ENCODE measurements at regions not wholly inside any gene's neighbourhood (a gene's known extent, or its start where the extent isn't known, plus 50 kb on each side); places are given as distances from the start of the nearest gene placed in this dataset.

DNA sequence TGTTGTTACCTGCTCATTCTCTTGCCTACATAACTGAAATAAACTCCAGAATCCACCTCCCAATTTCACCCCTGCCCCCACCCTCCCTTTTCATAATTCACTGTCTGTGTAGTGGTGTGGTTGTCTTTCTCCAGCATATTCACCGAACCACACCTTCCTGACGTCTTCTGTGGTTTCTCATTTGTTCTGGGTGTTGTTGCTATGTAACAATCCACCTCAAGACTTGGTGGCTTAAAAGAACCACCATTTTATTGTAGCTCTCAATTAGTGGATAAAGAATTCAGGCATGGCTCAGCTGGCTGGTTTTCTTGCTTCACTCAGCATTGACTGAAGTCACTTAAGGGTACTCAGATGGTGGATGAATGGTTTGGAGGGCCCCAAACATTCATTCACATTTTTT is 229.8 kb downstream of the MAF start:
- DNase-seq = no peak
- Mint-ChIP-seq H3K36me3 (ENCODE audit: low read depth) (no peaks in the 10 kb centered on the region), H3K27ac (no peak overlapping the region), H3K4me3 (no peak overlapping the region), H3K27me3 (peaks cover 6% of the 10 kb centered on the region), H3K4me1 (peaks cover 18% of the 10 kb centered on the region), H3K9me3 (peaks cover 19% of the 10 kb centered on the region)
- no peak for ATAC-seq

DNA sequence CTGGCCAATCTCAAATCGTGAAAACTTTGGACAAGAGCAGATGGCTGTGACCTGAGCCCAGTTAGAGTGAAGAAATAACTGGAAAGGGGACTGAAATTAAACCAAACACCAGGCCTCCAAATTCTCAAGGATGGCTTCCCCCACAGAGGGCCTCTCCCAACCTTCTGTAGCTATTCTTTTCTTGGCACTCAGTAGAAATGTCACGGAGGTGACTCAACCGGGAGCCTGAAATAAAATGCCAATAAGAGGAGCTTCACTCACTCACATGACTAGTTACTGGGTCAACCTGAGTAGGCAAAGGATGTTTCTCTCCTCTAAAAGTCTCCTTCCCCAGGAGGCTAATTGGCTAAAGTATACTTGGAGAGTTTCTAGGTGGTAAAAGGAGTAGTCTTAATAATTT is 230.7 kb downstream of the MAF start:
- DNase-seq = no peak
- Mint-ChIP-seq H3K9me3 (peaks cover 19% of the 10 kb centered on the region), H3K27ac (no peak overlapping the region), H3K4me3 (no peak overlapping the region), H3K27me3 (peaks cover 3% of the 10 kb centered on the region), H3K4me1 (peaks cover 18% of the 10 kb centered on the region), H3K36me3 (ENCODE audit: low read depth) (no peaks in the 10 kb centered on the region)
- ATAC-seq = no peak

DNA sequence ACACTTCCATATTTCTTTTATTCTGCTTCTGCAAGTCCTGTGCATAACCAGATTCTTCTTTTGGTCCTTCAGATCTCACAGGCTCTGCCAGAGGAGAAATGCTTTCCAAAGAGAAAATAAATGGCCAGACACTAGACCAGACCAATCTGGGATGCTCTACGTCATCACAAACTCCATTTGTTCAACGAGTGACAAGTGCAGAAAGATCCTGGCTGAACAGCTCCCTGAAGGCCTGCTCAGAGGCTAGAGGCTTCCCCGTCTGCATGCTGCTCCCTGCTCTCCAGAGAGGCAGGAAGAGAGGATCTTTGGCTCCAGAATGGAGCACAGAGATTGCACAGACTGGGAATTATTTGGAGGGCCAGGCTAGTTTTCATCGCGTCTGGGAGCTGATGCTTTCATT is 232.7 kb downstream of the MAF start:
- Mint-ChIP-seq H3K36me3 (ENCODE audit: low read depth) (no peaks in the 10 kb centered on the region), H3K27ac (no peak overlapping the region), H3K27me3 (peaks cover 11% of the 10 kb centered on the region), H3K4me1 (peaks cover 19% of the 10 kb centered on the region), H3K4me3 (no peak overlapping the region), H3K9me3 (peaks cover 19% of the 10 kb centered on the region)
- DNase-seq = no peak
- no peak for ATAC-seq

DNA sequence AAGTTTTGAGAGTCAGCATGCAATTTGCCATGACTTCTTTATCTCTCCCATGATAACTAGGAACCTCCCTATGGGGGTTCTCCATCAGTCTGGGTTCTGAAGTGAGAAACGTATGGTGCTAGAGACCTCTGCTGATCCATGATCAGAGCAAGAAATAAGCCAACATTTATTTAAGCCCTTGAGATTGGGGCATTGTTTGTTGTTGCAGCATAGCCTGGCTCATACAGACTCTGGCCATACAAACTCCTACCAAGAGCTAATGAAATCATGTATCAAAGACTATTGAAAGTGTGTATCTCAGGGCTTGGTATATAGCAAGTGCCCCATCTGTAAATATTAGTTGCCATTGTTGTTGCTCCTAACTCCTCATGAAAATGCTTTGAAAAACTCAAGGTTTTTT is 233.9 kb downstream of the MAF start:
- ATAC-seq (no peak), DNase-seq (no peak)
- peaks cover 16% of the 10 kb centered on the region for H3K27me3 Mint-ChIP-seq
- no peaks in the 10 kb centered on the region for H3K36me3 Mint-ChIP-seq (ENCODE audit: low read depth)
- no peak overlapping the region for H3K4me3 Mint-ChIP-seq
- H3K4me1 Mint-ChIP-seq = peaks cover 14% of the 10 kb centered on the region
- no peak overlapping the region for H3K27ac Mint-ChIP-seq
- H3K9me3 Mint-ChIP-seq = peaks cover 18% of the 10 kb centered on the region

DNA sequence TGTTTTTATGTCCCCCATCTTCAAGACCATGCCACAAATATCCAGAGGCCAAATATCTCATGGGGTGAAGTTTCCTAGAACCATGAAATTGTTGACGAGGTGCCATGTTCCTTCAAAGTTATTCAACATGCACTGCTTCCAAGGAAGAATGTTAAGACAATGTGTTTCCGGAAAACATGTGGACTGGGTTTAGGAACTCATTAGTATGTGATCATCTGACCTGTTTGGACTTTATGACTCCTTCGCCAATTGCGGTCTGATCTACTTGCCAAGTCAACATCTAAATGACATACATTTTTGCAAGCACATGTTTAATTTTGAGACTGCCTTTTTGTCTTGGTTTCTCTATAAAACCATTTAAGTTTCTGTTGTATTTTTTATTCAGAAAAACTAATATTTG is 234.8 kb downstream of the MAF start:
- H3K4me3 Mint-ChIP-seq = no peak overlapping the region
- no peaks in the 10 kb centered on the region for H3K36me3 Mint-ChIP-seq (ENCODE audit: low read depth)
- H3K27me3 Mint-ChIP-seq = peaks cover 17% of the 10 kb centered on the region
- peaks cover 8% of the 10 kb centered on the region for H3K4me1 Mint-ChIP-seq
- no peak for DNase-seq
- H3K9me3 Mint-ChIP-seq = peaks cover 12% of the 10 kb centered on the region
- no peak overlapping the region for H3K27ac Mint-ChIP-seq
- ATAC-seq = no peak

DNA sequence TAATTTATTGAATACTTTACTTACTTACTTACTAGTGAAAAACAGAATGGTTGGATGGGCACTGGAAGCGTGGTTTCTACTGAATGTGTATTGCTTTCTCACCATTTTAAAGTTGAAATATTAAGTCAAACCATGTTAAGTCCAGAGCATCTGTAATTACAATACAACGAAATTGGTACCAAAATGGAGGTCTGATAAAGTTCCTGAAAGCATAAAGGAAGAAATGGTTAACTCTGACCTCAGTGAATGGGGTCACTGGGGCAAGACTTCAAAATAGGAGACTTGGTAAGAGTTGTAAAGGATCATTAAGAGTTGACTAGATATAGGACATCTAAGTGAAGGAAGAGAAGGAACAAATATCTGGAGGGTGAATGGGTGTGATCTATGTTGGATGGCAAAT is 237.1 kb downstream of the MAF start:
- H3K27me3 Mint-ChIP-seq = peaks cover 21% of the 10 kb centered on the region
- no peak for ATAC-seq
- no peaks in the 10 kb centered on the region for H3K36me3 Mint-ChIP-seq (ENCODE audit: low read depth)
- peaks cover 6% of the 10 kb centered on the region for H3K9me3 Mint-ChIP-seq
- no peak overlapping the region for H3K4me3 Mint-ChIP-seq
- H3K4me1 Mint-ChIP-seq = peaks cover 3% of the 10 kb centered on the region
- no peak overlapping the region for H3K27ac Mint-ChIP-seq
- DNase-seq = no peak

DNA sequence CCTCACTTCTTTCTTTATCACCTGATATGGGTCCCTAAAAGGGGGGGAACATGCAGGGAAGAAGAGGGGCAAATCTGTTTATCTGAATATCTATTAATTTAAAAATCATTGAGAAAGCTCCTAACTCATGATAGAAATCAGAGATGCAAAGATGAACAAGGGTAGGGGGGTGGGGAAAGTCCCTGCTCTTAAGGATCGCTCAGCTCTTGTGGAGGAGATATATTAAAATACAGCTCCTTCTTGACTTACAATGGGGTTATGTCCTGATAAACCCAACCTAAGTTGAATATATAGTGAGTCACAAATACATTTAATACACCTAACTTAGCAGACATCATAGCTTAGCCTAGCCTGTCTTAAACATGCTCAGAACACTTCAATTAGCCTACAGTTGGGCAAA is 237.5 kb downstream of the MAF start:
- no peak for ATAC-seq
- Mint-ChIP-seq H3K27ac (no peak overlapping the region), H3K36me3 (ENCODE audit: low read depth) (no peaks in the 10 kb centered on the region), H3K27me3 (peaks cover 21% of the 10 kb centered on the region), H3K4me1 (peaks cover 3% of the 10 kb centered on the region), H3K9me3 (peaks cover 6% of the 10 kb centered on the region), H3K4me3 (no peak overlapping the region)
- no peak for DNase-seq

DNA sequence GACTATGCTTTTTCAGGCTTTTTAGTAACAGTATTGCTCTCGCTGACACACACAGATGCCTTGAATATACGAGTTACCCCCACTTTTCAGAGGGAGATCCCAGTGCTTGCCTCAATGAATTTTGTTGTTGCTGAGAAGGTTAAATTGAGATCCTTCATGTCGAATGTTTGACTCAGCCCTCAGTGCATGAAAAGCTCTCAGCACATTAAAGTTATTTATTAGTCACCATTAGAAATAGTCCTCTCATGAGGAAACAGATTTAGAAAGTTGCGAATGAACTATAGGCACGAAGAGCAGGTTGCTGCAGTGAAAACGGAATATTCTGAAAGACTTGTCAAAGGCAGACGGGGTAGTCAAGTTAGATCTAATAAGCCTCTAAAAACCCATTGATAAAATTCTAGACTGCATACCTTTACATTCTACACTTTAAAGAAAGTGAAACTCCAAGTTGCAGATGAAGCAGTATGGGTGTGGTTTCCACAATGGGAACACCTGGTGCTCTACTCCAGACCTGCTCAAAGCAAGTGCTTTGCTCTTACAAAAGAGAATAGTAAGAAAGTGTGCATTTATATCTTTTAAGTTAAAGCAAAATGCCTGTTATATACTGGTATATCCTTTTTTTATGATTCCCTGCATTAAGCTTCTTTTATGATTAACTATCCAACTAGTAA is 238.1 kb downstream of the MAF start:
- Mint-ChIP-seq H3K9me3 (peaks cover 6% of the 10 kb centered on the region), H3K27me3 (peaks cover 21% of the 10 kb centered on the region), H3K4me3 (no peak overlapping the region), H3K36me3 (ENCODE audit: low read depth) (no peaks in the 10 kb centered on the region), H3K4me1 (peaks cover 3% of the 10 kb centered on the region), H3K27ac (no peak overlapping the region)
- no peak for DNase-seq
- no peak for ATAC-seq

DNA sequence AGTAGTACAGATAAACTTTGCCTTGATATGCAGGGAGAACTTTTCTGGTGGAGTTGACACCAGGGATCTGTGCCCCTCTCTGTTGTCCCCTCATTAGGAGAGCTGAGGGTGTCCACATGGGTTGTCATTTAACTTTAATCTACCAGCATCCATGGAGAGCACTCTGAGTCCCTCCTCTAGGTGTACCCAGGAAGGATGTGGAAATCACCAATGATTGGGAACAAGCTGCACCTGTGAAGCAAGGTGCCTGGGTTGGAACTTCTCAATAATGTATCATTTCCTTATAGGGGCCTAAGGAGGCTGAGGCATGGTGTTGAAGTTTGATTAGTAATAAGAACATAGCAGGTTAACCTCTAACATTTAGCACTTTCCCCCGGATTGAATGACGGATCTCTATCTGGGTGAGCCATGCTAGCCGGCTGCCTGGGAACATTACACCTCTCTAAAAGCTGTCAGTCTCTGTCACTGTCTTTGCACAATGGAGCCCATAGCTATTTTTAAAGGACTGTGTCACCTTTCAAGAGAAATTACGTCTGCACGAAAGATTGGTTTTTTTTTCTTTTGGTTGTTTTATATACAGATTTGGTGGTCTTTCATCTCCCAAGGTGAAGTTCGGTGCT is 239.3 kb downstream of the MAF start:
- Mint-ChIP-seq H3K36me3 (ENCODE audit: low read depth) (no peaks in the 10 kb centered on the region), H3K4me1 (peaks cover 3% of the 10 kb centered on the region), H3K27ac (no peak overlapping the region), H3K4me3 (no peak overlapping the region), H3K9me3 (no peaks in the 10 kb centered on the region), H3K27me3 (peaks cover 21% of the 10 kb centered on the region)
- no peak for DNase-seq
- no peak for ATAC-seq

DNA sequence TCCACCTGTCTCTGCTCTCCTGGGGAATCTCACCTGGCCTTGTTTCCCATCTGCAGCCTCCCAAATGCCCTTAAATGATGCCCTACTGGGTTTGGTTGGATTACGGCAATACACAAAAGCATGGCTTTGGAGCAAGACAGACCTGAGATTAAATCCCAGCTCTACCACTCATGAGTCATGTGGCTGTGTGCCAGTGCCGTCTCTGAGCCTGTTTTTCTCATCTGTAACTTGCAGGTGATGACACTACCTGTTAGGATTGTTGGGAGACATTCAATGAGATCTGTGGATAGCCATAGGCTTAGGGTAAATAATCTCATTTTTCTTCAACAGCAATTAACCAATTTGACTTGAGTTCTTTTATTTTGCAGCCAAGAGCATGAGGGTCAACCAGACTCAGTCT is 240.3 kb downstream of the MAF start:
- no peak overlapping the region for H3K27ac Mint-ChIP-seq
- peaks cover 21% of the 10 kb centered on the region for H3K27me3 Mint-ChIP-seq
- DNase-seq (no peak), ATAC-seq (no peak)
- no peaks in the 10 kb centered on the region for H3K9me3 Mint-ChIP-seq
- no peaks in the 10 kb centered on the region for H3K36me3 Mint-ChIP-seq (ENCODE audit: low read depth)
- no peak overlapping the region for H3K4me3 Mint-ChIP-seq
- peaks cover 3% of the 10 kb centered on the region for H3K4me1 Mint-ChIP-seq

DNA sequence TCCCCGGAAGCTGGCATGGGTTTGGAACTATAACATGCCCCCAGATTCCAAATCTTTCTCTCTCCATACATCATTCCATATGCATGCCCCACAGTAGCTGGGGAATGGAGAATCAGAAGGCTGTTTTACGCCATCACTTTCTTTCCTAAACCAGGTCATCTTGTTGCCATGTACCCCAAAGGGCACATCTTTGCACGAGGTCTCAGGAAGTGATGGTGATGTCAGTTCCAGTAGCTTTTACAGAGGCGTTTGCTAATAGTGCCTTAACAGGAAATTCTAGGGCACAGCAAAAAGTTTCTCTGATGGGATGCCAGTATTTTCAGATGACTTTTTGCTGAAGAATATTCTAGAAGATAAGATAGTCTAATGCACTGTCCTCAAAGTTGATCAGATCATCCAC is 241.5 kb downstream of the MAF start:
- no peak overlapping the region for H3K4me3 Mint-ChIP-seq
- H3K9me3 Mint-ChIP-seq = no peaks in the 10 kb centered on the region
- H3K27me3 Mint-ChIP-seq = peaks cover 25% of the 10 kb centered on the region
- no peak for DNase-seq
- no peak overlapping the region for H3K27ac Mint-ChIP-seq
- H3K4me1 Mint-ChIP-seq = peaks cover 3% of the 10 kb centered on the region
- ATAC-seq = no peak
- no peaks in the 10 kb centered on the region for H3K36me3 Mint-ChIP-seq (ENCODE audit: low read depth)

DNA sequence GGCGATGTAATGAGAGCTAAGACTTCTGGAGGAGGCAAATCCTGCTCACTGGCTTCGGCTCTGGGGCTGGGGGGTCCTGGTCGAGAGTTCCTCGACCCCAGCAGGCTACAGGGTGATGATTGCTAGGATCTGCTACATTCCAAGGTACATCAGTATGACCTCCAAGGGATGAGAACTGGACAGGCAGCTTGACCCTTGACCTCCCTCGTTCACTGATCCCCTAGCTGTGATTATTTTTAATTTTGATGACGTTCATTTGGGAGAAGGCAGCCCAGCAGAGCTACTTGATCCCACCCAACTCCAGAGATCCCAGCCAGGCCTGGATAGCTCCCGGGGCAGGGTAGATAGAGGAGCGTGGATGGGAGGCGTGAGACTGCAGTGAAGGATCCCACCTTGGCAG is 242.3 kb downstream of the MAF start:
- H3K9me3 Mint-ChIP-seq = no peaks in the 10 kb centered on the region
- H3K36me3 Mint-ChIP-seq (ENCODE audit: low read depth) = no peaks in the 10 kb centered on the region
- no peak overlapping the region for H3K4me3 Mint-ChIP-seq
- no peak for ATAC-seq
- DNase-seq = no peak
- peaks cover 19% of the 10 kb centered on the region for H3K27me3 Mint-ChIP-seq
- H3K4me1 Mint-ChIP-seq = no peaks in the 10 kb centered on the region
- no peak overlapping the region for H3K27ac Mint-ChIP-seq

DNA sequence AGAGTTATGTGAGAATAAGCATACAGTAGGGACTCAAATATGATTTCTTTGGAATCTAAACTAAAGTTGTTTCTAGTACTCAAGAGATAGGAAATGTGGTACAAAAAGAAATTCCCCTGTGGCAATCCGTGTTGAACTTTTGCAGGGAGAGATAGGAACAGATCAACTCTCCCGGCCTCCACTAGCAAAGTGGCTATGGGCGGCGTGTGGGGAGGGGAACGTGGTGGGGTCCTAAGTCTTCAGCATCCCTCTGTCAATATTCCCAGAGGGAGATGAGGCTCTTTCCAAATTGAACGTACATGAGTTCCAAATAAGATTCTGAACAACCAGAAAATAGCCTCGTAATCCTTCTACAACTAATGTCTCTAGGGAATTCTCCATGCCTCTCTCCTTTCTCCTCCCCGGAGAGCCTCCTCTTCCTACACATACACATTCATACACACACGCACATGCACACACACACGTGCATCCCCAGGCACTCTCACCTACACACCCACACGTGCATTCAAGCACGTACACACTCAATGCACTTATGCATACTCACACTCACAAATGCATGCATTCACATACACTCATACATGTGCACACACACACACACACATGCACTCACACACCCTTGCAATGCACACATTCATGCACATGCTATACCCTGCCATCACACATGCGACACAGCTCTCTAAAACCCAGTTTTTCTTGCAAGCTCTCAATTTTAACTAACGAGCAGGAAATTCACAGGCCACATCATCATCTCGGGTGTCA is 244.8 kb downstream of the MAF start:
- Mint-ChIP-seq H3K9me3 (no peaks in the 10 kb centered on the region), H3K4me1 (no peaks in the 10 kb centered on the region), H3K4me3 (no peak overlapping the region), H3K36me3 (ENCODE audit: low read depth) (no peaks in the 10 kb centered on the region), H3K27me3 (peaks cover 11% of the 10 kb centered on the region), H3K27ac (no peak overlapping the region)
- DNase-seq (no peak), ATAC-seq (no peak)

DNA sequence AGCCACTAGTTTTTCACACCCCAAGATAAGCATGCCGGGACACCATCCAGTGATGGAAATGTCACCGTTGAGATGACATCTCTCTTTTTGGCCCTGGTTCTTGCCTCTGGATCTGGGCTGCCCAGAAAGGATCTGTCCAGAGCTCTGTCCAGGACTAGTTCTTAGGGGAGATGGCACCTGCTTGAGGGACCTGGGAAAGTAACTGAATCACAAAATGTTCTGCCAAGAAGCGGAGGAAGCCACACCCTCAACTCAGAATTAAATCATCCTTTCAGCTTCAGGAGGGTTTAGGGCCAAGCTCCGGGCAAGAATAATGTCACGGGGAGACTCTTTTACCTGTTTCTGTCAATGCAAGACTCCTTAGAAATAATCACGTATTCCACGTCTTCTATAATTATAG is 248.6 kb downstream of the MAF start:
- DNase-seq (no peak), ATAC-seq (no peak)
- H3K4me3 Mint-ChIP-seq = no peak overlapping the region
- H3K4me1 Mint-ChIP-seq = peaks cover 1% of the 10 kb centered on the region
- H3K27ac Mint-ChIP-seq = no peak overlapping the region
- H3K27me3 Mint-ChIP-seq = peaks cover 7% of the 10 kb centered on the region
- H3K9me3 Mint-ChIP-seq = no peaks in the 10 kb centered on the region
- H3K36me3 Mint-ChIP-seq (ENCODE audit: low read depth) = no peaks in the 10 kb centered on the region

DNA sequence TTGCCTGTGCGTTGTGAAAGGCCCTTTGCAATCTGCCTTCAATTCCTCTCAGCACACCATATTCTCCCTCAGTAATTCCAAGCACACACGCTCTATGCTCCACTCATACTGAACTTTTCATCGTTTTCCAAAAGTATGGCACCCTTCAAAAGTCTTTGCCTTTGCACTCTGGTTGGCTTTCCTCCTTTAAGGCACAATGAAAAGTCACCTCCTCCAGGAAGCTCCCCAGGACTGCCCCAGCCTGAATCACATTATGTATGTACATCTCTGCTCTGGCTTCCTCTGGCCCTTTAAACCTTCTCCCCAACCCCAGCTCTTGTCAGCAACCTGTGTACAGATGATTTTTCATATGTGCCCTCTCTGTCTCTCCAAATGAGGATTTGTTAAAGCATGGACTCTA is 250.7 kb downstream of the MAF start:
- no peak overlapping the region for H3K27ac Mint-ChIP-seq
- no peaks in the 10 kb centered on the region for H3K36me3 Mint-ChIP-seq (ENCODE audit: low read depth)
- no peak overlapping the region for H3K4me3 Mint-ChIP-seq
- H3K27me3 Mint-ChIP-seq = peaks cover 6% of the 10 kb centered on the region
- DNase-seq = no peak
- ATAC-seq = no peak
- H3K4me1 Mint-ChIP-seq = peaks cover 1% of the 10 kb centered on the region
- H3K9me3 Mint-ChIP-seq = no peaks in the 10 kb centered on the region
